ENCODE measurements at regions not wholly inside any gene's neighbourhood (a gene's known extent, or its start where the extent isn't known, plus 50 kb on each side); places are given as distances from the start of the nearest gene placed in this dataset.

GRCh38 chr13:104074326-104074725 lies 1008.1 kb upstream of the SLC10A2 start:
- DNase-seq = no peak

GRCh38 chr13:104071806-104072205 lies 1005.6 kb upstream of the SLC10A2 start:
- no peak for DNase-seq

GRCh38 chr13:104065328-104065727 lies 999.1 kb upstream of the SLC10A2 start:
- no peak for DNase-seq

GRCh38 chr13:104057861-104058260 lies 991.6 kb upstream of the SLC10A2 start:
- DNase-seq = no peak

DNA sequence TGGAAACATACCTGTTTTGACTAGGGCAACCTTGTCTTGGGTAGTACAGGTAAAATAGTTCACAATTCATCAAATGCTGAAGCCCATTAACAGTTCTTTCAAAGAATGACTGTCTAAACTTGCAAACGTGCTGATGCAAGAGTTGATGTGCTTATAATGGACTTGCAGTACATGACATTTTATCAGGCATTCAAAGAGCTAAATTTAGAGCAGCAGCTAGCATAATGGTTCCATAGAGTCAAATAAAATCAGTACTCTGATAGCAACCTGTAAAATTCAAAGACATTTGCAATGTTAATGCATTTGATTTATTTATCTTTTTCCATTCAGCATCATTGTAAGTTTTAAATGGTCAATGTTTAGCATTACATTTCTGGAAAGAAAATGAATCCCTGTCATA lies 979.7 kb upstream of the SLC10A2 start:
- no peak for DNase-seq

GRCh38 chr13:104043184-104043583 lies 977.0 kb upstream of the SLC10A2 start:
- no peak for DNase-seq

GRCh38 chr13:104034891-104035290 lies 968.7 kb upstream of the SLC10A2 start:
- no peak for DNase-seq

- no peak for DNase-seq
These were observed 959.1 kb upstream of the SLC10A2 start for GRCh38 chr13:104025303-104025702.

DNA sequence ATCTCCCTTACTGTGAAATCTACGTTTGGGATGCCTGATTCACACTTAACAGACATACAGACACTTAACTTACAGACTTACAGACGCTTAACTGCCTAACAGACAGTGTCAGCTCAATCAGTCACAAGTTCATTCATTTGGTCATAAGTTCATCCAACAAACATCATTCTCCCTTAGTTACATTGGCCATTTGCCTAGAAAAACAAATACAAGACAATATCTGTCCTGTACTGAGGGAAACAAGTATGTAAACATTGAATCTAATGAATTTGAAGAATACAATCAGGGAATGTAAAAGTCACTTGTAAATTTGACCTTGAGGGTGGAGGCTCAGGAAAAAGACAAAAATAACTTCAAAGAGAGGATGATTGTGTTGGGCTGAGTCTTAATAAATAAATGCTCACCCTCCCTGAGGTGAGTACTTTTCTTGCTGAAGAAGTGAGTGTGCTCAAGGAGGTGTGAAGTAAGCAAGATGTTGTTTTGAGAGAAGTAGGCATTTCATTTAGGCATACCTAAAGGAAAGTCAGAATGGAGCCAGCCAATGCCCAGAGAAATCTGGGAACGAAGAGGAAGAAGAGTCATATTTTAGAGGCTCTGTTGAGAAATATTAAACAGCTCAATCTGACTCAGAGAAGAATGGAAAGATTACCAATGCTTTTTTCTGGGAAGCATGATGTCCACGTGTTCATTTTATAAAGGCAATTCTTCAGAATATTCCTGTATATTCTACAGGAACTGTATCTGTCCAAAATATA lies 958.4 kb upstream of the SLC10A2 start:
- no peak for DNase-seq

GRCh38 chr13:104021806-104022397 lies 955.7 kb upstream of the SLC10A2 start:
- DNase-seq = no peak

DNA sequence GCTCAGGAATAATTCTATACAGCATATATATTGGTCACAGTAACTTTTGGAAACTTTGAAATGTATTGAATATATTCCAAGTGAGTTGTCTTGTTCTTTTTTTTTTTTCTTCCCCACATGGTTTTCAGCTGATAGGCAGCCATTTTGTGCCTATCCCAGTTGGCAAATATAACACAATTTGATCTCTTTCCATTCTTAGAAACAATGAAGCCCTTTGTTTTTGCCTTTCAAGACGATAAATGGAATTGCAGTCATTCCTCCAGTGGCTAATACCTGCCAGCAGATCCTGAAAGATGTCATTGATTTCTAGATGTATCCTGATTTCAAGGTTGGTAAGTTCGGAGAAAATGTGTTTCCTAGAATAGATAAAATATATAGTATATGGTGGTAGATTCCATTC lies 951.1 kb upstream of the SLC10A2 start:
- DNase-seq = no peak

DNA sequence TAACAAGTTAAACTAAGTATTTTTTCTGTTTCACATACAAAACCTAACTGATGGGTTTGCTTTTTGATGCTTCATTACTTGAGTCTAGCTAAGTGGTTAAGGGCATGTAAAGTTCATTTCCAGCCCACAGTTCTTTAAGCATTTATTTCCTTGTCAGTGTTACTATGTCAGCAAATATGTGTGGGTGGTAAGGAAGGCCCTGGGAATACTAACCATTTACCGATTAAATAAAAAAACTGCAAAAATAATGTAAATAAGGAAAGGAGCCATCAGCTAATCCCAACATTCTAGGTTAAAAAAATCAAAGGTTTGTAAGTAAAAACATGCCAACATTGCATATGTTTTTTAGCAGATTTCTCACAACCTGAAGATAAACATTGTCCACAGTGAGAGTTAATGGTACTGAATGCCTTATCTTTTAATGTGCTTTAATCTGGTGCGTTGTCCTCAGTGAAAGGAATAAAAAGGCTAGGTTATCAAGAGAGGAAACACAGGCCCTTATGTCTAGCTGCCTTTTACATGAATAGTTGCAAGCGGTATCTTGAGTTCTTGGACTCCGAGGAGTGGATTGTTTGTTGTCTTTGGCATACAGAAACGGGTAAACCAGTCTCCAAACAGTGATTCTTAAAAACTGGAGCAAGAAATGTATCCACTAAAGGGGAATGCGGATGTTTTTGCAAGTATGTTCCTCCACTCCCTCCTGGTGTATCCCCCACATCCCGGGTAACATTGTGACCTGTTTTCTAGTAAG lies 949.6 kb upstream of the SLC10A2 start:
- no peak for DNase-seq

GRCh38 chr13:104014803-104015645 lies 948.8 kb upstream of the SLC10A2 start:
- DNase-seq = no peak

DNA sequence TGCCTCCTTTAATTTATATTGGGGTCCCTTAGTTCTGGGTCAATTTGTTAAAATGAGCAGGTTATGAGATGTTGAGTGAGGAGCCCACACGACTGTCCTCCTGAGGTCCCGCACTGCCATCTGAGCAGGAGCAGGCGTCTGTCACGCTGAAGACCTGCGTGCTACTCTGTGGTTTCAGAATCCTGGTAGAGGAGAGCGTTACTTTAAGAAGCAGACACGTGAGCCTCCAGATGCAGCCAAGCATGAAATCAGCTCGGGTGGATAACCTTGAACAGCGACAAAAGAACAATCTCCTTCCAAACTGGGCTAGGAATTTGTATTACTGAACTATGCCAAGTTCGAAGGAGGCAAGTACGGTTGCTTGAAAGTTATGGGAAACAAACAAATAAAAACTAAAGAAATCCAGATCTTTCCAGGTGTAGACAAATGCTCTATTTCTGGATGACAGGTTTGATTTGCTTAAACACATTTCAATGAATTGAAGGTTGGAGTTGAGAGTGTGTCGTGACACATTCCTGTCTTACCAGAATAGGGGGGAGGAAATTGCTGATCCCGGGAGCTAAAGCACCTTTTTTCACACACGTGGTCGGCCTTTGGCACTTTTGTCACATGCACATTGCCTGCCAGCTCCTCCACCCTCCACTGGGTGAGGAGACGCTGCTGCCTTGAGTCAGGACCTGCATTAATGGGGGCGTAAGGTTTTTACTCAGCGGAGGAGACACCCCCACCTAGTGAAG lies 945.5 kb upstream of the SLC10A2 start:
- peak; percentile 19 for DNase-seq

GRCh38 chr13:104008541-104009435 lies 942.6 kb upstream of the SLC10A2 start:
- DNase-seq = no peak

DNA sequence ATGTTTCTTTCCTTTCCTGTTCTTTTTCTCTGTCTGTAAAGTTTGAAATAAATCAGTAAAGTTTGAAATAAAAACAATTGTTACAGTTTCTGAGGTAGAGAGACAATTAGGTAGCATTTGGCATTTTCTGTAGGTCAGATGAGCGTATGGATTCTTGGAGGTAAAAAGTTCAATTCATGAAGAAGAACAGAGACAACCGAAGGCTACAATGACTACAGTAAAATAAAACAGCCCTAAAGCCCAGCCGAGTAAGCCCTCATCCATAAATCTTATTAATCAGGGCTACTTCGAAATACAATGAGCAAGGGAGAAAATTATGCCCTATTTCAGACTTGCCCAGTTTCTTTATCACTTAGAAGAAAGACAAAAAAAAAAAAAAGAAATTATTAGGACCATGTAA lies 941.9 kb upstream of the SLC10A2 start:
- no peak for DNase-seq

GRCh38 chr13:104006625-104007075 lies 940.4 kb upstream of the SLC10A2 start:
- no peak for DNase-seq

DNA sequence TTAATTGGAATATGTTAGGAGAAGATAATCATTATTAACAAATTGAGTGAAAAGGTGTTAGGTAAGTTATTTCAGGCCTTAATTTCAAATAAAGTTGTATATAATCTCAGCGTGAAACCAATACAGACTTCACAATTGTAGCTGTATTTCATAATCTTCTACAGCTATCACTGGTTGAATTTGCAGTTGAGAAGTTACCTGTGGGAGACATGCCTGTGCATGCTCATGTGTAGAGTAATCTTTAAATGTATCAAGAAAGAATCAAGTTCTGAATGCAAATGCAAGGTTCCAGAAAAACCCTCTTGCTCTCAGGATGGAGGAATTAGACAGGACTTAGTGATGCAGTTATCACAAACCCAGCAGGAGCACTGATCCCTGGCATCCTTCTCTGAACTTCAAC lies 938.4 kb upstream of the SLC10A2 start:
- DNase-seq = no peak

- no peak for DNase-seq
These were observed 936.0 kb upstream of the SLC10A2 start for GRCh38 chr13:104002216-104002615.

GRCh38 chr13:104001766-104002165 lies 935.5 kb upstream of the SLC10A2 start:
- no peak for DNase-seq

DNA sequence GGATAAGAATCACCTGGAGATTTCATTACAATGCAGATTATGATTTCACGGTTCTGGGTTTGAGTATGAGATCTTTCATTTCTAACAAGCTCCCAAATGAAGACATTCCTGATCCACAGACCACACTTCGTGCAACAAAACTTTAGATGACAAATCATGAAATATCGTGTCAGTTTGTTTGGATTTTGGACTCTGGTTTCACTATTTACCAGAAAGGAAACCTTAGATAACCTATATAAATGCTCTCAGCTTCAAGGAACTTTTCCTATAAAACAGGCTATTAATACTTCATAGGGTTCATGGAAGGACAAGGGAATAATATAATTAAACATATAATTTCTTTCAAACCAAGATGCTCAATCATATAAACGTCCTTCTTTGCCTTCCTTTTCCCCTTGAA lies 930.5 kb upstream of the SLC10A2 start:
- no peak for DNase-seq

All from femur (tissue), 1 donor.